ENCODE measurements at regions not wholly inside any gene's neighbourhood (a gene's known extent, or its start where the extent isn't known, plus 50 kb on each side); places are given as distances from the start of the nearest gene placed in this dataset.

DNA sequence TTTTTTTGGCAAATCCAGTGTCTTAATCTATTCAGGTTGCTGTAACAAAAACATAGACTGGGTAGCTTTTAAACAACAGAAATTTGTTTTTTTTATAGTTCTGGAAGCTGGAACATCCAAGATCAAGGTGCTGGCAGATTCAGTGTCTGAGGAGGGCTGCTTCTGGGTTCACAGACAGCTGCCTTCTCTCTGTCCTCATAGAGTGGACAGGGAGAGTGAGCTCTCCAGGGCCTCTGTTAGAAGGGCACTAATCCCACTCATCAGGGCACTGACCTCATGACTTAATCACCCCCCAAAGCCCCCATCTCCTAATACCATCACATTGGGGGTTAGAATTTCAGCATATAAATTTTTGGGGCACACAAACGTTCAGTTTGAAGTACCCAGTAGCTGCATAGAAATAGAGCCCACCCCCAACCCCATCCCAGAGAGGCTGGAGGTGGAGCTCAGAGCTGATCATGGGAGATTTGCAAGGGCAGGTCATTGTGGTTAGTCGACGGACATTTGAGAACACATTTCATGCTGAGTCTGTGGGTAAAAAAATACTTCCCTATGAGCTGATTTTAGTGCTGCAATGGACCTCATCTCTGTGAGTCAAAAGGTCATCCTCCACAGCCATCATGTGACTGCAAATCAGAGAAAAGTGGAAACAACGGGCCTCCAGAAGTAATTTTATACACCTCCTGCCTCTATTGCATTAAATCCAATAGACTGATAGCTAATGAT is 203.1 kb upstream of the CADM1 start:
- TF ChIP-seq, protein P1, sequence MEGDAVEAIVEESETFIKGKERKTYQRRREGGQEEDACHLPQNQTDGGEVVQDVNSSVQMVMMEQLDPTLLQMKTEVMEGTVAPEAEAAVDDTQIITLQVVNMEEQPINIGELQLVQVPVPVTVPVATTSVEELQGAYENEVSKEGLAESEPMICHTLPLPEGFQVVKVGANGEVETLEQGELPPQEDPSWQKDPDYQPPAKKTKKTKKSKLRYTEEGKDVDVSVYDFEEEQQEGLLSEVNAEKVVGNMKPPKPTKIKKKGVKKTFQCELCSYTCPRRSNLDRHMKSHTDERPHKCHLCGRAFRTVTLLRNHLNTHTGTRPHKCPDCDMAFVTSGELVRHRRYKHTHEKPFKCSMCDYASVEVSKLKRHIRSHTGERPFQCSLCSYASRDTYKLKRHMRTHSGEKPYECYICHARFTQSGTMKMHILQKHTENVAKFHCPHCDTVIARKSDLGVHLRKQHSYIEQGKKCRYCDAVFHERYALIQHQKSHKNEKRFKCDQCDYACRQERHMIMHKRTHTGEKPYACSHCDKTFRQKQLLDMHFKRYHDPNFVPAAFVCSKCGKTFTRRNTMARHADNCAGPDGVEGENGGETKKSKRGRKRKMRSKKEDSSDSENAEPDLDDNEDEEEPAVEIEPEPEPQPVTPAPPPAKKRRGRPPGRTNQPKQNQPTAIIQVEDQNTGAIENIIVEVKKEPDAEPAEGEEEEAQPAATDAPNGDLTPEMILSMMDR (IDR thresholded peaks at IDR 0.05) = no peak
- no peak for TF ChIP-seq POLR2A (IDR thresholded peaks at IDR 0.05)
